Right lobe of liver (tissue), 6 donors: ENCODE measurements at regions not wholly inside any gene's neighbourhood (a gene's known extent, or its start where the extent isn't known, plus 50 kb on each side); places are given as distances from the start of the nearest gene placed in this dataset.
"Not testable (repeated sequence)": the region's sequence is repeated elsewhere in the genome, so short reads cannot be mapped to it uniquely, and the experiment has no call there.

Experiments used
- ATAC-seq, 4 donors: fragments of 200-7000 bp; cut with Tn5 transposase; one replicate each; pipeline ENCODE4 v1.9.1; 2020; ENCODE audit warnings: mild to moderate bottlenecking in 4 of 4, moderate library complexity in 4 of 4
- DNase-seq, 3 donors: peaks; one replicate each; pipeline ENCODE4 v3.0.0-alpha.2; 2020
- H3K27ac ChIP-seq, 3 donors: fragments of 200-600 bp; one replicate each; pipeline ENCODE4 v1.8.0; 2022
- H3K27me3 ChIP-seq, 2 donors: fragments of 200-600 bp; one replicate each; pipeline ENCODE4 v1.8.0; 2022
- H3K36me3 ChIP-seq, 4 donors: fragments of 200-600 bp; sonication (generic) in 1 of 4; one replicate each; pipeline versions ENCODE4 v1.5.1 to v1.8.0; 2017 to 2022; ENCODE audit warnings: control low read depth in 1 of 4
- H3K4me1 ChIP-seq, 4 donors: fragments of 200-600 bp; sonication (generic) in 1 of 4; one replicate each; pipeline versions ENCODE4 v1.5.1 to v1.8.0; 2017 to 2022; ENCODE audit warnings: control low read depth in 1 of 4
- H3K4me3 ChIP-seq, 3 donors: fragments of 200-600 bp; one replicate each; pipeline ENCODE4 v1.8.0; 2022
- H3K9me3 ChIP-seq, 4 donors: fragments of 200-600 bp; sonication (generic) in 1 of 4; one replicate each; pipeline versions ENCODE4 v1.5.1 to v1.8.0; 2017 to 2022; ENCODE audit warnings: control low read depth in 1 of 4
- WGBS: methylation state at CpG from one replicate; pipeline ENCODE4 v1.1.6; 2018; ENCODE audit warnings: low coverage, low lambda C conversion rate; ENCODE audit not compliant: insufficient coverage; ENCODE audit errors: missing lambda C conversion rate; 5-methylcytosine and 5-hydroxymethylcytosine counted together
- intact Hi-C, 2 donors: fragments of 100-400 bp; cut with DNase I; formaldehyde crosslinking; loops; one replicate each; pipeline versions ENCODE4 v1.11.2 to v1.14.1; 2022
- donor health status: DM: no; HTN: yes; CAD: no.
- donor health status: DM: no; HTN: no; CAD: no.
- donor health status: DM: no; HTN: no; CAD: no.
- donor health status: DM: no; HTN: yes; CAD: no.
- donor health status: DM: no; HTN: yes; CAD: no.

- WGBS, result 0% methylated on average over 1 of the region's 7 CpGs
- H3K4me1 ChIP-seq, H3K27ac ChIP-seq, H3K36me3 ChIP-seq, H3K9me3 ChIP-seq, ATAC-seq, H3K4me3 ChIP-seq, H3K27me3 ChIP-seq, intact Hi-C loops: not testable (repeated sequence)
- peak in 2 of 3 donors; percentile 6 to 23 for DNase-seq
These were observed 4396.8 kb upstream of the OR11H1 start for GRCh38 chr22:11131178-11131577.
